HUES48 (cell line): ENCODE measurements at regions not wholly inside any gene's neighbourhood (a gene's known extent, or its start where the extent isn't known, plus 50 kb on each side); places are given as distances from the start of the nearest gene placed in this dataset.

Source experiments
- H3K27ac ChIP-seq: one replicate; pipeline ENCODE4 v1.7.0; 2013; ENCODE audit warnings: low read depth, low read length, inconsistent platforms
- H3K27me3 ChIP-seq: 2 replicates; pipeline ENCODE4 v1.6.1; 2013; ENCODE audit warnings: mild to moderate bottlenecking, low read length; ENCODE audit not compliant: control insufficient read depth, insufficient read depth
- H3K36me3 ChIP-seq: 2 replicates; pipeline ENCODE4 v1.6.1; 2013; ENCODE audit warnings: low read length; ENCODE audit not compliant: control insufficient read depth, insufficient read depth
- H3K4me1 ChIP-seq: 2 replicates; pipeline ENCODE4 v1.6.1; 2013; ENCODE audit warnings: mild to moderate bottlenecking, low read length; ENCODE audit not compliant: control insufficient read depth, insufficient read depth
- H3K4me3 ChIP-seq: 2 replicates; pipeline ENCODE4 v1.5.1; 2013; ENCODE audit warnings: mild to moderate bottlenecking, low read depth, low read length
- H3K9ac ChIP-seq: 2 replicates; pipeline ENCODE4 v1.6.1; 2013; ENCODE audit warnings: mild to moderate bottlenecking, low read depth, low read length, moderate library complexity
- H3K9me3 ChIP-seq: 2 replicates; pipeline ENCODE4 v1.6.1; 2013; ENCODE audit warnings: low read length; ENCODE audit not compliant: control insufficient read depth, insufficient read depth

DNA sequence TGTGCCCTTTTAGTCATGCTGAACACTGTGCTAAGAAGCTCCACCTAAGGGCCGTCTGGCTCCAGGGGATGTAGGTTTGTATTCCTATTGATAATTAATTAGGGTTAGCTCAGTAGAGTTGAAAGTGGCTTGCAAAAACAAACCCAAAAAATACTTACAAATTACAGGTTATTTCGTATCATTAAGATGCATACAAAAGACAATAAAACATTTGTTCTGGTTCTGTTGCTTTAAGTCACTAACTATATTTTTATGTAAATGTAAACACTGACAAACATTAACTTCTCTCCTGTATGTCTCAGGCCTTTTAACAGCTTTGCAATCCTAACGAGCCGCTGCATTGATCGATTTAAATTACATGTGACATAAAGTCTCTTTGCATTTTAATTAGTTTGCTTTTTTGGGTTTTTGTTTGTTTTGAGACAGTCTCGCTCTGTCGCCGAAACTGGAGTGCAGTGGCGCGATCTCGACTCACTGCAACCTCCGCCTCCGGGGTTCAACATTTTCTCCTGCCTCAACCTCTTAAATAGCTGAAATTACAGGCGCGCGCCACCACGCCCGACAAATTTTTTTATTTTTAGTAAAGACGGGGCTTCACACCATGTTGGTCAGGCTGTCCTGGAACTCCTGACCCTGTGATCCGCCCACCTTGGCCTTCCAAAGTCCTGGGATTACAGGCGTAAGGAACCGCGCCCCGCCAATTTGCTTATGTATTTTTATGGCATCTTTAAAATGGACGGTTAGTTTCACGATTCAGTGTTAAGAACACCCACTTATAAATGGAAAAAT lies 110.9 kb downstream of the HFE start:
- Histone ChIP-seq H3K4me1 (peaks cover 22% of the 10 kb centered on the region), H3K9me3 (no peaks in the 10 kb centered on the region), H3K9ac (peak overlapping the region; percentile 100), H3K27me3 (no peaks in the 10 kb centered on the region), H3K27ac (peak overlapping the region; percentile 98), H3K36me3 (no peaks in the 10 kb centered on the region), H3K4me3 (peak overlapping the region; percentile 92)

DNA sequence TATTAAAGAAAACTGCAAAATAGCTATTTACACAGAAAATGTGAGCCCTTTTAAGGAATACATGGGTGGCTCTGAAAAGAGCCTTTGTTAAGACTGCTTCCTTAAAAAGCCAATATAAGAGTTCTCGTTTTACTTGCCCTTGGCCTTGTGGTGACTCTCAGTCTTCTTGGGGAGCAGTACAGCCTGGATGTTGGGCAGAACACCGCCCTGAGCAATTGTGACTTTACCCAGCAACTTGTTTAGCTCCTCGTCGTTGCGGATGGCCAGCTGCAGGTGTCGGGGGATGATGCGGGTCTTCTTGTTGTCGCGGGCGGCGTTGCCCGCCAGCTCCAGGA lies 111.5 kb downstream of the HFE start:
- Histone ChIP-seq H3K27ac (peak overlapping the region; percentile 98), H3K4me1 (peaks cover 26% of the 10 kb centered on the region), H3K9me3 (no peaks in the 10 kb centered on the region), H3K36me3 (no peaks in the 10 kb centered on the region), H3K4me3 (peak overlapping the region; percentile 92), H3K27me3 (no peaks in the 10 kb centered on the region), H3K9ac (peak overlapping the region; percentile 100)

DNA sequence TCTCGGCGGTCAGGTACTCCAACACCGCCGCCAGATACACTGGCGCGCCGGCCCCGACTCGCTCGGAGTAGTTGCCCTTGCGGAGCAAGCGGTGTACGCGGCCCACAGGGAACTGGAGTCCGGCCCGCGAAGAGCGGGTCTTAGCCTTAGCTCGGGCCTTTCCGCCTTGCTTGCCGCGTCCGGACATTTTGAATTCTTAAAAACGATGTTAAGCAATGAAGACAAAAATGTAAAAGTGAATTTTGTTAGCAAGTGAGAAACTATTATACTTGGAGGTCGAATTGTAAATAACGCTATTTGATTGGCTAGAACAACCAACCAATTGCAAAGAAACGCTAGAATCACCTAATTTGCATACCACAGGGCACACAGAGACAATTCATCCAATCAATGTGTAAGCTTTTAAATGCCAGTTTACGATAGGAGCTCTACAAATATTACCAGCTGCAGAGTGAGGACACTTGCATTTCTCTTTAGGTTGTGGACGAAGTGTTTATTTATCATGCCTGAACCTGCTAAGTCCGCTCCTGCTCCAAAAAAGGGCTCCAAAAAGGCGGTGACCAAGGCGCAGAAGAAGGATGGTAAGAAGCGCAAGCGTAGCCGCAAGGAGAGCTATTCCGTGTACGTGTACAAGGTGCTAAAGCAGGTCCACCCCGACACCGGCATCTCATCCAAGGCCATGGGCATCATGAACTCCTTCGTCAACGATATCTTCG lies 112.0 kb downstream of the HFE start:
- H3K4me3 ChIP-seq = peak overlapping the region; percentile 92
- H3K27me3 ChIP-seq = no peaks in the 10 kb centered on the region
- no peaks in the 10 kb centered on the region for H3K36me3 ChIP-seq
- no peaks in the 10 kb centered on the region for H3K9me3 ChIP-seq
- peak overlapping the region; percentile 100 for H3K9ac ChIP-seq
- peak overlapping the region; percentile 98 for H3K27ac ChIP-seq
- H3K4me1 ChIP-seq = peaks cover 26% of the 10 kb centered on the region

DNA sequence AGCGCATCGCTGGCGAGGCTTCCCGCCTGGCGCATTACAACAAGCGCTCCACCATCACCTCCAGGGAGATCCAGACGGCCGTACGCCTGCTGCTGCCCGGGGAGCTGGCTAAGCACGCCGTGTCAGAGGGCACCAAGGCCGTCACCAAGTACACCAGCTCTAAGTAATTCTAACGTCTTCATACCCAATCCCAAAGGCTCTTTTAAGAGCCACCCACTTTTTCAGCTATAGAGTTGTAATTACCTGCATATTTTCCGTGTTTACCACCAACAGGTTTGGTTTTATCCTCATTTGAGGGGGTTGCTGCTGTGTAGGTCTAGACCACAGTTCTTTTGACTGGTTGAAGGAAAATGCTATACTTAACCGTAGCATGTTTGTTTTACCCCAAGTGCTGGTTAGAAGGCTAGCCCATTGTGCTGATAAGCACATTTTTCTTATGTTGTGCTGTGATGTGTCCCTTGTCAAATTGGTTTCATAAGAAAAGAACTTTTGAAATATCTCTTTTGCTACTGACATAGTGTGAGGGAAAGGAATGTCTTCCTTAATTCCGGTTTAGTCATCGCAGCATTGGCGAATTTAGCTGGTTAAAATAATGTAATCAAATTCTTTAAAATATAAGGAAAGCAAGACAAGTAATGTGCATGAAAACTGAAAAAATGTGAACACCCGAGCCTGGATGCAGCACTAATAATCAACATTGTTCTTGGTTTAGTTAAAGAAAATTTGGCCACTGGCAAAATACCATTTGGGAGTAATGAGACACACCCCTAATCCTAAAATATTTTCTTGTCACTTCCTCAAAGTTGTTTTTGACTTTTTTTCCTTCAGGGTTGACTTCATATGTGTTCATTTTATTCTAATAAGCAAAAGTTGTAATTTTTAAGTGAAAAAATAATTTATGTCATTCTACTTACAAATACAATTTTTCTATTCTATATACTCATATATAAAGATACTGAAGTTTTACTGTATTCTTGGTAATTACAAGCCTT lies 112.8 kb downstream of the HFE start:
- Histone ChIP-seq H3K9ac (peak overlapping the region; percentile 100), H3K27me3 (no peaks in the 10 kb centered on the region), H3K9me3 (no peaks in the 10 kb centered on the region), H3K4me1 (peaks cover 22% of the 10 kb centered on the region), H3K36me3 (no peaks in the 10 kb centered on the region), H3K4me3 (peak overlapping the region; percentile 92), H3K27ac (peak overlapping the region; percentile 98)

DNA sequence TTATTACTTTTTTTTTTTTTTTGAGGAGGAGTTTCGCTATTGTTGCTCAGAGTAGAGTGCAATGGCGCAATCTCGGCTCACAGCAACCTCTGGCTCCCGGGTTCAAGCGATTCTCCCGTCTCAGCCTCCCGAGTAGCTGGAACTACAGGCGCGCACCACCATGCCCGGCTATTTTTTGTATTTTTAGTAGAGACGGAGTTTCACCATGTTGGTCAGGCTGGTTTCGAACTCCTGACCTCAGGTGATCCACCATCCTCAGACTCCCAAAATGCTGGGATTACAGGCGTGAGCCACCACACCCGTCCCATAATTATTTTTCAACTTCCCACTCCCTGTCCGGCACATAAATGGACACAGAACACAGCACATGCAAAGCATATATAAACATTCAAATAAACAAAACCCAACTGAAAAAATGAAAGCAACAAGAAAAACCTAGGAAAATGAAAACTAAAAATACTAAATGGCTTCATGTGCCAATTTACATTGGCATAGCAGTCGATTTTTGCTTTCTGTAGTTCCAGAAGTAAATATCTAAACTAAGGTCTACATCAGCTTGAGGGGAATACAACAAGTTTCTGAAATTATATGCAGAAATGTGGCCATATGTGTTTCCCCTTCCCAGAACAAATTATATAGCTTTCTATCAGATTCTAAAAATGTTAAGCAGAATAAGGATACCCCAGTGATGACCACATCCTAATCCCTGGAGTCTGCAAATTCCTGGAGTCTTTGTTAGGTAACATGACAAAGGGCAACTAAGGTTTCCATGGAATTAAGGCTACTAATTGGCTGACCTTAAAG lies 113.9 kb downstream of the HFE start:
- H3K27me3 ChIP-seq = no peaks in the 10 kb centered on the region
- peak overlapping the region; percentile 98 for H3K27ac ChIP-seq
- no peaks in the 10 kb centered on the region for H3K9me3 ChIP-seq
- H3K4me1 ChIP-seq = peaks cover 21% of the 10 kb centered on the region
- peak overlapping the region; percentile 50; the same call in 1 of the 2 replicates for H3K9ac ChIP-seq
- H3K4me3 ChIP-seq = peak overlapping the region; percentile 14; the same call in 1 of the 2 replicates
- H3K36me3 ChIP-seq = no peaks in the 10 kb centered on the region

DNA sequence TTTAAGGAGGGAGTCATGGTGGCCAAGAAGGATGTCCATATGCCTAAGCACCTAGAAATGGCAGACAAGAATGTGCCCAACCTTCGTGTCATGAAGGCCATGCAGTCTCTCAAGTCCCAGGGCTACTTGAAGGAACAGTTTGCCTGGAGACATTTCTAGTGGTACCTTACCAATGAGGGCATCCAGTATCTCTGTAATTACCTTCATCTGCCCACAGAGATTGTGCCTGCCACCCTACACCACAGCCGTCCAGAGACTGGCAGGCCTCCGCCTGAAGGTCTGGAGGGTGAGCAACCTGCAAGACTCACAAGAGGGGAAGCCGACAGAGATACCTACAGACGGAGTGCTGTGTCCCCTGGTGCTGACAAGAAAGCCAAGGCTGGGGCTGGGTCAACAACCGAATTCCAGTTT lies 115.0 kb downstream of the HFE start:
- Histone ChIP-seq H3K27ac (peak overlapping the region; percentile 98), H3K4me3 (no peak overlapping the region), H3K27me3 (no peaks in the 10 kb centered on the region), H3K9me3 (no peaks in the 10 kb centered on the region), H3K9ac (peak overlapping the region; percentile 45), H3K4me1 (peaks cover 29% of the 10 kb centered on the region), H3K36me3 (no peaks in the 10 kb centered on the region)

DNA sequence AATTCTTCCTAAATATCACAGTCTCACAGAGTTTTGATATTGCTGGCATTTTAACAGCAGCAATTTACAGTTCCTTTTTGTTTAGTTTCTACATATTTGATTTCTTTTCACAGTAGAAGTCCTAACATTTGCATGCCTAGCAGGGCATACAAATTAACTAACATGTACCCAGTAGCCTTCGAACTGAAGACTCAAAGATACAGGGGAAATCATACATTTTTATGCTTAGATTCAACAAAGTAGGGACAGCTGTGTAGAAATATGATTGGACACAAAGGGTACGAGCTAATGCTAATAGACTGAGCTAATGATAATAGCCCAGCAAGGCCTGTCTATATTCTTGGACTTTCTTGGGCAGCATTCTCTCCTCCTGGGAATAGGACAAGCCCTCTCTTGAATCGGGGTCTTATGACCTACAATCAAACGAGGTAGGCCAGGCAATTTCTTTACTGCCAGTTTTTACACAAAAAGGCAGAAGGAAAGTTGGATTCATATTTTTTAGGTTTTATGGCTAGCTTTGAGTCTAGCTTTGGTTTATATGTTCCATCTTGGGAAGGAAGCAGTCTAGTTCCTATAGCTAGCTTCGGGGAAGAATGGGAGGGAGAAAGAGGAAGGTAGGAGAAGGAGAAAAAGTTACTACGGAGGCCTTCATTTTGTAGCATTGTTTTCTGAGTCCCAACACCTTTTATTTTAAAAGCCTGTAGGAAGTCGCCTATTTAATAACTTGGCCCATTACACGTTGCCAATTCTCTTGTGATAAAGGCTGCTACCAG lies 115.8 kb downstream of the HFE start:
- H3K27me3 ChIP-seq = no peaks in the 10 kb centered on the region
- peak overlapping the region; percentile 99 for H3K9ac ChIP-seq
- H3K27ac ChIP-seq = peak overlapping the region; percentile 98

DNA sequence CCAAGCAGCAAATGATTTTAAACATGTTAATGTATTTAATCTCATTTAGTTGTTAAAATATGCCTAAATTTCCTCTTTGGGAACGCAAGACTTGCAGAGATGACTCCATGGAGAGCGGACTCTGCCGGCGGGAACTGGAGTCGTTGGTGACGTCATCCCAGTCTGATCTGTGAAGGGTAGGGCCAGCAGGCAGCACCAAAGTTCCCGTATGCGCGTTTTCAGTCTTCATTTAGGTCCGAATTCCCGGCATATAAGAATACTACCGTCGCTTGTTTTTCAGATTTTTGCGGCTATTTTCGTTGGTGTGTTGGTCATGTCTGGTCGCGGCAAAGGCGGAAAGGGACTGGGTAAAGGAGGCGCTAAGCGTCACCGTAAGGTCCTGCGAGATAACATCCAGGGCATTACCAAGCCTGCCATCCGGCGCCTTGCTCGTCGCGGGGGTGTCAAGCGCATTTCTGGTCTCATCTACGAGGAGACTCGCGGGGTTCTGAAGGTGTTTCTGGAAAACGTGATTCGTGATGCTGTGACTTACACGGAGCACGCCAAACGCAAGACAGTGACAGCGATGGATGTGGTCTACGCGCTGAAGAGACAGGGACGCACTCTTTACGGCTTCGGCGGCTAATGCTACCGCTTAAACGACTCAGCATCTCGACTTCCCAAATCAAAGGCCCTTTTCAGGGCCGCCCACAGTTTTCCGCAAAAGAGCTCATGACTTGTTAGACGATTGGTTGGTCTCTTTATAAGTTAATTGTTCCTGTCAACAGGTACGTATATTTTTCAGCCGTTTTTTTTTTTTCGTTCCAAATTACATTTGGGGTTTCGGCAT lies 117.3 kb downstream of the HFE start:
- H3K27me3 ChIP-seq = no peaks in the 10 kb centered on the region
- H3K4me1 ChIP-seq = peaks cover 31% of the 10 kb centered on the region
- no peaks in the 10 kb centered on the region for H3K36me3 ChIP-seq
- H3K4me3 ChIP-seq = peak overlapping the region; percentile 86
- H3K9ac ChIP-seq = peak overlapping the region; percentile 99
- H3K27ac ChIP-seq = peak overlapping the region; percentile 98
- H3K9me3 ChIP-seq = no peaks in the 10 kb centered on the region

More for the DNA sequence above, 115.8 kb downstream of the HFE start:
- no peaks in the 10 kb centered on the region for H3K9me3 ChIP-seq
- peak overlapping the region; percentile 86 for H3K4me3 ChIP-seq
- H3K4me1 ChIP-seq = peaks cover 31% of the 10 kb centered on the region
- H3K36me3 ChIP-seq = no peaks in the 10 kb centered on the region

DNA sequence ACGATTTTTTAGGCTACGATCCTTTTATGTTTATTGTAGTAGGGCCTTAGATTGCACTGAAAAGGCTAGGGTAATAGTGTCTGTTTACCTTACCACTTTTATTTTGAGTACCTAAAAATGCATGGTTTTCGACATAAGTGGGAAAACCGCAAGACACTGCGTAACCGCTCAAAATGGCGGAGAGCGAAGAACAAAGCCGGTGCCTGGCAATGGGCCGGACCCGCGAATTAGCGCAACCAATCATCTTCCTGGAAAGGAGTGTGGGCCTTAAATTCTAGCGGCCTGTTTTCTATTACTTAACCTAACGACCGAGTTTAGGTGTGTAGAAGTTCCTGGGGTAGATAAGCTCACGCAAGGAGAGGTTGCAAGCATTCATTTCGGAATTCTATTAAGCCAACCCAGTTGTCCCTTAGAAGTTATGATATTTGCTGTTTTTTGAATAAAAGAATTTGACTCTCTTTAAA lies 118.0 kb downstream of the HFE start:
- Histone ChIP-seq H3K9me3 (no peaks in the 10 kb centered on the region), H3K9ac (peak overlapping the region; percentile 99), H3K27me3 (no peaks in the 10 kb centered on the region), H3K4me3 (peak overlapping the region; percentile 86), H3K4me1 (peaks cover 31% of the 10 kb centered on the region), H3K36me3 (no peaks in the 10 kb centered on the region), H3K27ac (peak overlapping the region; percentile 98)
